ENCODE measurements at regions not wholly inside any gene's neighbourhood (a gene's known extent, or its start where the extent isn't known, plus 50 kb on each side); places are given as distances from the start of the nearest gene placed in this dataset.

- no peaks in the 10 kb centered on the region for H3K27me3 Mint-ChIP-seq (ENCODE audit: low read depth, unreplicated experiment)
- no peak overlapping the region for H2AFZ ChIP-seq (ENCODE audit: low read depth, low read length)
These were observed 310.0 kb upstream of the SPAG17 start for GRCh38 chr1:118494998-118495397.

GRCh38 chr1:118488787-118489186, 303.8 kb upstream of the SPAG17 start:
- Mint-ChIP-seq H3K27me3 (ENCODE audit: low read depth, unreplicated experiment) (no peaks in the 10 kb centered on the region), H3K36me3 (ENCODE audit: low read depth, unreplicated experiment) (no peaks in the 10 kb centered on the region), H3K4me3 (ENCODE audit: unreplicated experiment) (no peak overlapping the region), H3K27ac (ENCODE audit: unreplicated experiment) (no peak overlapping the region), H3K9me3 (ENCODE audit: unreplicated experiment) (no peaks in the 10 kb centered on the region), H3K4me1 (ENCODE audit: low read depth, unreplicated experiment) (peaks cover 2% of the 10 kb centered on the region)
- Histone ChIP-seq H3K4me1 (ENCODE audit: insufficient read depth, low read length) (no peaks in the 10 kb centered on the region), H3K27ac (ENCODE audit: low read depth, low read length) (no peak overlapping the region), H2AFZ (ENCODE audit: low read depth, low read length) (no peak overlapping the region), H3K4me2 (ENCODE audit: low read length) (no peak overlapping the region), H3K9me3 (ENCODE audit: insufficient read depth, low read depth, low read length) (no peaks in the 10 kb centered on the region), H4K20me1 (ENCODE audit: insufficient read depth, low read length) (no peaks in the 10 kb centered on the region), H3K79me2 (ENCODE audit: insufficient read depth, low read length) (no peaks in the 10 kb centered on the region), H3K4me3 (ENCODE audit: insufficient read depth, low read depth, low read length) (no peak overlapping the region), H3K9ac (ENCODE audit: low read length) (no peak overlapping the region), H3K36me3 (ENCODE audit: insufficient read depth, low read length) (no peaks in the 10 kb centered on the region), H3K27me3 (ENCODE audit: insufficient read depth, low read length) (no peaks in the 10 kb centered on the region)
- FAIRE-seq (no peak), DNase-seq (ENCODE audit: low read depth) (no peak)
- no peak for TF ChIP-seq CTCF (IDR thresholded peaks at IDR 0.05; ENCODE audit: insufficient read depth, low read depth, low read length)
- no peak for TF ChIP-seq EZH2 (IDR thresholded peaks at IDR 0.05; ENCODE audit: insufficient read depth, low read length)

More at GRCh38 chr1:118494998-118495397, 310.0 kb upstream of the SPAG17 start:
- Mint-ChIP-seq H3K4me3 (ENCODE audit: unreplicated experiment) (no peak overlapping the region), H3K27ac (ENCODE audit: unreplicated experiment) (no peak overlapping the region), H3K36me3 (ENCODE audit: low read depth, unreplicated experiment) (no peaks in the 10 kb centered on the region), H3K4me1 (ENCODE audit: low read depth, unreplicated experiment) (no peaks in the 10 kb centered on the region), H3K9me3 (ENCODE audit: unreplicated experiment) (no peaks in the 10 kb centered on the region)
- FAIRE-seq: no peak
- Histone ChIP-seq H3K4me1 (ENCODE audit: insufficient read depth, low read length) (no peaks in the 10 kb centered on the region), H4K20me1 (ENCODE audit: insufficient read depth, low read length) (no peaks in the 10 kb centered on the region), H3K4me2 (ENCODE audit: low read length) (no peak overlapping the region), H3K9ac (ENCODE audit: low read length) (no peak overlapping the region), H3K9me3 (ENCODE audit: insufficient read depth, low read depth, low read length) (no peaks in the 10 kb centered on the region), H3K36me3 (ENCODE audit: insufficient read depth, low read length) (no peaks in the 10 kb centered on the region), H3K4me3 (ENCODE audit: insufficient read depth, low read depth, low read length) (no peak overlapping the region), H3K27ac (ENCODE audit: low read depth, low read length) (no peak overlapping the region), H3K79me2 (ENCODE audit: insufficient read depth, low read length) (no peaks in the 10 kb centered on the region), H3K27me3 (ENCODE audit: insufficient read depth, low read length) (no peaks in the 10 kb centered on the region)
- no peak for DNase-seq (ENCODE audit: low read depth)
- TF ChIP-seq CTCF (IDR thresholded peaks at IDR 0.05; ENCODE audit: insufficient read depth, low read depth, low read length): no peak
- no peak for TF ChIP-seq EZH2 (IDR thresholded peaks at IDR 0.05; ENCODE audit: insufficient read depth, low read length)

- Histone ChIP-seq H3K4me2 (ENCODE audit: low read length) (no peak overlapping the region), H3K4me3 (ENCODE audit: insufficient read depth, low read depth, low read length) (no peak overlapping the region), H4K20me1 (ENCODE audit: insufficient read depth, low read length) (no peaks in the 10 kb centered on the region), H3K79me2 (ENCODE audit: insufficient read depth, low read length) (no peaks in the 10 kb centered on the region), H3K27ac (ENCODE audit: low read depth, low read length) (no peak overlapping the region), H3K4me1 (ENCODE audit: insufficient read depth, low read length) (no peaks in the 10 kb centered on the region), H2AFZ (ENCODE audit: low read depth, low read length) (no peak overlapping the region), H3K9ac (ENCODE audit: low read length) (no peak overlapping the region), H3K36me3 (ENCODE audit: insufficient read depth, low read length) (no peaks in the 10 kb centered on the region), H3K9me3 (ENCODE audit: insufficient read depth, low read depth, low read length) (no peaks in the 10 kb centered on the region), H3K27me3 (ENCODE audit: insufficient read depth, low read length) (no peaks in the 10 kb centered on the region)
- Mint-ChIP-seq H3K36me3 (ENCODE audit: low read depth, unreplicated experiment) (no peaks in the 10 kb centered on the region), H3K4me1 (ENCODE audit: low read depth, unreplicated experiment) (peaks cover 2% of the 10 kb centered on the region), H3K4me3 (ENCODE audit: unreplicated experiment) (no peak overlapping the region), H3K27me3 (ENCODE audit: low read depth, unreplicated experiment) (no peaks in the 10 kb centered on the region), H3K9me3 (ENCODE audit: unreplicated experiment) (no peaks in the 10 kb centered on the region), H3K27ac (ENCODE audit: unreplicated experiment) (no peak overlapping the region)
- no peak for TF ChIP-seq EZH2 (IDR thresholded peaks at IDR 0.05; ENCODE audit: insufficient read depth, low read length)
- TF ChIP-seq CTCF (IDR thresholded peaks at IDR 0.05; ENCODE audit: insufficient read depth, low read depth, low read length): no peak
- DNase-seq (ENCODE audit: low read depth) (no peak), FAIRE-seq (no peak)
These were observed 302.9 kb upstream of the SPAG17 start for GRCh38 chr1:118487932-118488331.

All from astrocyte (in vitro differentiated cells and primary cell).